ENCODE measurements at regions not wholly inside any gene's neighbourhood (a gene's known extent, or its start where the extent isn't known, plus 50 kb on each side); places are given as distances from the start of the nearest gene placed in this dataset.
"Not testable (repeated sequence)": the region's sequence is repeated elsewhere in the genome, so short reads cannot be mapped to it uniquely, and the experiment has no call there.

DNA sequence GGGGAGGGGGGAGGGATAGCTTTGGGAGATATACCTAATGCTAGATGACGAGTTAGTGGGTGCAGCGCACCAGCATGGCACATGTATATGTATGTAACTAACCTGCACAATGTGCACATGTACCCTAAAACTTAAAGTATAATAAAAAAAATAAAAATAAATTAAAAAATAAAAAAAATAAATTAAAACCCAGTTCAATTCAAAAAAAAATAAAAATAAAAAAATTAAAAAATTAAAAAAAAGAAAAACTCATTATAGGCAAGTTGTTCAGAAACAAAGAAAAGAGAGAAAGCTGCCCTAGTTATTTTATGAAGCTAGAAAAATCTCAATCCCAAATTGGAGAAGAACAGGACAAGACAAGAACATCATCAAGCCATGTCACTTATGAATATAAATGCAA is 147.5 kb upstream of the PRR20G start:
- not testable (repeated sequence) for DNase-seq

DNA sequence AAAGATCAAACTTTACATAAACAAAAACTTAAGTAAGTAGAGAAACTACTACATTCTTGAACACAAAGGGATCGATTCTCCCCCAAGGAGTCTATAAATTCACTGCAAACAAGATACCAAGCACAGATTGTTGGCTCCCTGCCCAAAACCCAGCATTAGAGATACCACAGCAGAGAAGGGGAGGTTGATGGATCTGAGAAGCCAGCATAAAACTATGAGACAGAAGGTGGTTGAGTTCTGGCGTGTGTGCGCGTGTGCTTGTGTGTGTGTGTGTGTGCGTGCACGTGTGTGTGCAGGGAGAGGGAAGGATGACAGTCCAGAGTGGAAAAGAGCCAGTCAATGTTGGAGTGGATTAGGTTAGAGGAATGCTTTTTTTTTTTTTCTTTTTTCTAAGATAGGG is 143.2 kb upstream of the PRR20G start:
- peak; percentile 91 for DNase-seq

GRCh38 chr3:127428344-127428997 is 140.6 kb upstream of the PRR20G start:
- peak; percentile 68 for DNase-seq

DNA sequence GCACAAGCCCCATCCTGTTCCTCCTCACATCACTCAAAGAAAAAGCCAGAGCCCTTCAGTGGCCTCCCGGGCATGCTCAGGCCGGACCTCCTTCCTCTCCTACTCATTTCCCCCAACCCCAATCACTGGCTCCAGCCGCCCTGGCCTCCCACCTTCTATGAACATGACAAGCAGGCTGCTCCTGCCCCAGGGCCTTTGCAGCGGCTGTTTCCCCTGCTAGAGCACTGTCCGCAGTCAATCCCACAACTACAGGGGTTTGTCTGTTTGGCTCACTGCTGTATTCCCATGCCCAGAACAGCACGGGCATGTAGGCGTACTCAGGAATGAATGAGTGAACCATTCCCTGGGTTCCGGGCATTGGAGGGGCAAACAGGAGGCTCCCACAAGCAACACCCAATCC is 139.8 kb upstream of the PRR20G start:
- DNase-seq: no peak

- no peak for DNase-seq
Observed at GRCh38 chr3:127427156-127427555, 139.3 kb upstream of the PRR20G start.

GRCh38 chr3:127426444-127427153 is 138.8 kb upstream of the PRR20G start:
- no peak for DNase-seq

DNA sequence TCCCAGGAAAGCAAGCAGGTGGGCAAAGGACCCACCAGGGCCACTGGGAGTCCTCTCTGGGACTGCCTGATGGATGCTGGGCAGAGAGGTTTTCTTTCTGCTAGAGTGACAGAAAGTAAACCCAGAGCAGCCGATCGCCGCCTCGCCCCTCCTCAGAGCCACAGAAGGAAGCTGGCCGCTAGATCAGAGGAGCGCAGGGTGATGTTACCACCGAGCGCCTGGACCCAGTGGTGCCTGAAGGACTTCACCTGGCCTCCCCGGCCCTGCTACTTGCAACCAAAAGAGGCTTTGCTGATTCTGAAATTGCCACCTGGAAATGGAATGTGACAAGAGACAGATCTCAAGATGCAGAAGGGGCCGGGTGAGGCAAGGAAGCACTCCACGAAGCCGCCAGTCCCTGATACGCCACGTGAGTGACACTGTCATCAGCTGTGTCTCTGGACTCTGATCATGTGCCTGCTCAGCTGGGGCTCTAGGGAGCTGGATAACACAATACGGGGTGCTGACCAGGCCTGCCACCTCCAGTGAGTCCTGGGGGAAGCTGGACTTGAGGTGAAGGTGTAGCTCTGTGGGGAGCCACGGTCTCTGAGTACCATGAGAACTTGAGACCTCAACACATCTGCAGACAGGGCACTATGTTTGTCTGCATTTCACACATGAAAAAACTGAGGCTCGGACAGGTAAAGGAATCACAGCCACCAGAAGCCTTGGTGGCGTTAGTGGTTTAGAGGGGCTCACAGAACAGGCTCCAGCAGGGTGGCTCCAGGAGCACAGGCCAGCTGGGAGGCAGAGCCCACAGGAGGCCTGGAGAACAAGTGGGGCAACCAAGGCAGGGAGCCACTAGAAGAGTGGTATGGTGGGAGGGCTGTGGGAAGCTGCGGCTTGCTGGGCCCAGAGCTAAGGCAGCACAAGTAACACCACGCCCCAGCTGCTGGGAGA is 137.9 kb upstream of the PRR20G start:
- DNase-seq: no peak

DNA sequence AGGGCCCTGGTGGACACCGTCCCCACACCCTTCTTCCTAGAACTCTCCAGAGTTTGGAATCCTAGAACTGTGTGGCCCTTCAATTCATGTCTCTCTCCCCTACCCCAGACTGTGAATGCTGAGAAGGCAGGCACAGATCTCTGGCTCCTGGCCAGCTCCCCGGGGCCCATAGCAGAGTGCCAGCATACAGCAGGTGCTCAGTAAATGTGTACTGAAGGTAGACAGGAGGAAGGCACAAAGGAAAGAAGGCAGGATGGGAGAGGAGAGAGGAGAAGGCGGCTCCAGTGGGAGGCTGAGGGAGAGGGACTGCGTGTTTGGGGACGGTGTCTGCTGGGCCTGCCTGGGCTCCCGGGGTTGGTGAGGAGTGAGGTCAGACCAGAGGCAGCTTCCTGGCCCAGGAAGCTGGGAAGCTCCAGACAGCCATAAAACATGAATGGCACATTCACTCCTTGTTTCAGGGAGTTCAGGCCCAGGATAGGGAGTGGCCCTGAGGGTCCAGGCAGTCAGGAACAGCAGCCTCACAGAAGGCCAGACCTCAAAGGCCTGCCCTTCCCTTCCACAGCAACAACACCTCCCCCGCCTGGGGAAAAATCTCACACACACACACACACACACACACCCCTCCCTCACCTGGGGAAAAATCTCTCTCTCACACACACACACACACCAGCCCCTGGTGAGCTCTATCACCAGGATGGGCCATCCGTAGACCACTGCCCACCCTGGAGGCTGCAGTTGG is 137.1 kb upstream of the PRR20G start:
- no peak for DNase-seq

DNA sequence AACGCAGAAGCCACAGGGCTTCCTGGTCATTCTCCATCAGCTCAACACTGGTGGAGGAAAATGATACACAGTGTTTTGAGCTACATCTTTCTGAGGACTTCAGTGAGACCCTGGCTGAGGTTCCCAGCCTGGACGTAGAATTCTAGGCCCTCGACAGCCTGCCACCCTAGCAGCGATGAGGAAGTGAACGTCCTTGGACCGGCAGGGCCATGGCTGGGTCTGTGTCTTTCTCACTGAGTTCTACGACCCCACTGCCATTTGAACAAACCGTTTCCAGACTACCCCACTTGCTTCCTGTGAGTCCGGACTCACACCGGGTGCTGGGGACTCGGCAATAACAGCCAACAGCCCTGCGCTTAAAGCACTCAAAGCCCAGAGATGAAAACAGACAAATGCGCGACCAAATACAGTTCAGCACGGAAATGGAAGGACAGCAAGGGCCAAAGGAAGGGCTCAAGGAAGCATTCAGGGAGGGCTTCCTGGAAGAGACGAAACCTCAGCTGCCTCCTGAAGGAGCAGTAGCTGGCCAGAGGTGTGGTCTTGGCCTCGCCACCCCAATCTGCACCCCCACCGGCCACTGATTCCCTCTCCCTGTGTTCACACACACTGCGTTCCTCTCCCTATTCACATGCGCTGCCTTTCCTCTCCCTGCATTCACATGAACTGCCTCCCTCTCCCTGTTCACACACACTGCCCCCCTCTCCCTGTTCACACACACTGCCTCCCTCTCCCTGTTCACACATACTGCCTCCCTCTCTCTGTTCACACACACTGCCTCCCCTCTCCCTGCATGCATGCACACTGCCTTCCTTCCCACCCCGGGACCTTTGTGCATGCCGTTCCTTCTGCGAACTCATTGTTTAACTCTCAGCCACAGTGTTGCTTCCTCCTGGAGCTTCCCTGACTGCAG is 136.3 kb upstream of the PRR20G start:
- DNase-seq: no peak

DNA sequence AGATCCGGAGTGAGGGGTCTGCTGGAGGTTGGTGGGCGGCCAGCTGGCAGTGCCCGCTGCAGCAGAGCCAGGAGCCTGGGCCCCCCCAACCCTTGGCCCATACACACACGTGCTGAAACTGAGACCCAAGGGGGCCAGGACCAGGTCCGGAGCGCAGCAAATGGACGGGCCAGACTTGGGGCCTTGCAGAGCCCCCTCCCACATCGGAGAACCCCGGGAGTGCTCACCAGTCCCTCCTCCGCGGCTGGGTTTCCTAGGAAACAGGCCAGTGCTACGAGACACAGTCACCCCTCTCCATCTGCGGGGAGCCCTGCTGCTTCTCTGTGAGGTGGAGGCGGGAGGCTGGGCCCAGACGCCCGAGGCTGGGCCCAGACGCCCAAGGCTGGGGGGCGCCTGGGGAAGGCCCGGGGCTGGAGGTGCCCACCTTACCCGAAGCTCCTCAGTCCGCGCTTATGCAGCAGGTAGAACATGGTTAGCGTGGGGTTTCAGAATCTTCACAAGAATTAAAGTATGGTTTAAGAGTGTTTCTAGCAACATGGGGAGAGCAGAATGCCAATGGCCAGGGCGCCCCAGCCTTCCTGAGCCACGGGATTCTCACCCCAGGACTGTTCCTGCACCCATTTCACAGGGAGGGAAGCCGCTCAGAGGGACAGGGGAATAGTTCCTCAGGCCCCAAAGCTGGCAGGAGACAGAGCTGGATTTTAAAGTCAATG is 135.0 kb upstream of the PRR20G start:
- no peak for DNase-seq

GRCh38 chr3:127421943-127422662 is 134.3 kb upstream of the PRR20G start:
- no peak for DNase-seq

GRCh38 chr3:127420829-127421228 is 133.0 kb upstream of the PRR20G start:
- no peak for DNase-seq

GRCh38 chr3:127419641-127420553 is 132.1 kb upstream of the PRR20G start:
- no peak for DNase-seq

GRCh38 chr3:127419182-127419581 is 131.3 kb upstream of the PRR20G start:
- DNase-seq: no peak

DNA sequence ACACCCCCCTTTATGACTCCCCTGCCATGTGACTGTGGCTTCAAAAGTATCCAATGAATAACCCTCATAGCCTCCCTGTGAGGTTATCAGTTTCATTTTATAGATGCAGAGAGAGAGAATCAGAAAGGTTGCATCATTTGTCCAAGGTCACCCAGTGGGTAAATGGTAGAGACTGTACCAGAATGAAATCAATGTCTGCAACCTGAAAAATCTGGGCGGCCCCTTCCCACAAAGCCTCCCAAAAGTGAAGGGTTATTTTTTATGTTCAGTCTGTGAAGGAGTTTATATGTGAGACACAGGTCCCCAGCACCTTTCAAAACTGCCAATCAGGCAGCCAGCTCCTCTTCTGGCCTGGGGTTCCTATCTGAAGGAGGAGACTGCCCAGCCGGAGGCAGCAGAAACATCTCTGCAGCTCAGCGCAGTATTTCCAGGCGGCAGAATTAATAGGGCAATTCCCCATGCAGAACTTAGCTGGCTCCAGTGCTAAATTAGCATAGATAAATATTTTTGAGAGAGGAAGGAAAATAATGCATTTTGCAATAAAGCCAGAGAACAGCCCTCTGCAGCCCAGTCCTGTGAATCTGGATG is 130.8 kb upstream of the PRR20G start:
- no peak for DNase-seq

GRCh38 chr3:127417709-127418559 is 130.1 kb upstream of the PRR20G start:
- DNase-seq: no peak

- no peak for DNase-seq
Observed at GRCh38 chr3:127413871-127414270, 126.0 kb upstream of the PRR20G start.

DNA sequence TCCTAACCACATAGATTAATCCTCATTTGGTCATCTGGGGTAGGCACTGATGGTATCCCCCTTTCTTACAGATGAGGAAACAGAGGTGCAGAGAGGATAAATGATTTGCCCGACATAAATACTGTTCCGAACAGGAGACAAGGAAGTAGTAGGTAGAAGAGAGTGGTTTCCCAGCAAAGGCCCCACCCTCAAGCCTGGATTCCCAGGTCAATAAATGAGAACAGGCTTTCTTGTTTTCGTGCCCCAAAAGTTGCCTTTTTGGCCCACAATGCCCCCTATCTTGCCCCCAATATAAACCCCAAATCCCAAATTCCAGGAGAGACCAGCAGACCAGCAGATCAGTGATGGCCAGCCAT is 125.5 kb upstream of the PRR20G start:
- DNase-seq: no peak

Measured in NCI-H1694 (cell line).